ENCODE measurements at regions not wholly inside any gene's neighbourhood (a gene's known extent, or its start where the extent isn't known, plus 50 kb on each side); places are given as distances from the start of the nearest gene placed in this dataset.

DNA sequence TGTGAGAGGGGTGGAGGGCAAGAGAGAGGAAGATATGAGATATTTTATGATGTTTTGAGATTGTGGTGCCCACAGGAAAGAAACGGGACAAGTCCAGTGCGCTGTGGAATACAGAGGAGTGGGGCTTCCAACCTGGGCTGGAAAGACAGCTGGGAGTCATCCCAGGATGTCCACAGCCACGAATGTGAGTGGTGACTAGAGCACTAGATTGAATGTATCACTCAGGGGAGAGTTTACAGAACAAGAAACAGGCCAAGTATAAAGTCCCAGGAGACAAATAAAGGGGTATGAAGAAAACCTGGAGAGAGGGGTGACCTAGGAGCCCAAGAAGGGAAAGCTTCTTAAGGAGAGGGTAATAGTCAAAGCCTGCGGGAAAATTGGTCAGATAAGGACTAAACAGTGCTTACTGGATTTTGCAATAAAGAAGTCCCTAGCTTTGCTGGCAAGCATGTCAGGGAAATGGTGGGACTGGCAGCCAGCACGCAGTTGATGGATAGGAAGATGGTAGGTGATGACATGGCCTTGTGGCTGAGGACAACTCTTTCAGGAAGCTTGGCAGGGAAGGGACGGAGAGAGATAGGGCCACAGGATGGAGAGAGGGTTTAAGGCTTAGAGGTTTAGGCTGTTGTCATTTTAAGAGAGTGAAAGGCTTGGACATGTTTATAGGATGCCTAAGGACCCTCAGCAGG is 114.5 kb downstream of the AXIN2 start:
- H3K9me3 ChIP-seq = no peaks in the 10 kb centered on the region
- no peak overlapping the region for H3K4me3 ChIP-seq
- H3K27me3 ChIP-seq = no peaks in the 10 kb centered on the region
- no peak for TF ChIP-seq POLR2A (IDR thresholded peaks at IDR 0.05)
- TF ChIP-seq, protein P1, sequence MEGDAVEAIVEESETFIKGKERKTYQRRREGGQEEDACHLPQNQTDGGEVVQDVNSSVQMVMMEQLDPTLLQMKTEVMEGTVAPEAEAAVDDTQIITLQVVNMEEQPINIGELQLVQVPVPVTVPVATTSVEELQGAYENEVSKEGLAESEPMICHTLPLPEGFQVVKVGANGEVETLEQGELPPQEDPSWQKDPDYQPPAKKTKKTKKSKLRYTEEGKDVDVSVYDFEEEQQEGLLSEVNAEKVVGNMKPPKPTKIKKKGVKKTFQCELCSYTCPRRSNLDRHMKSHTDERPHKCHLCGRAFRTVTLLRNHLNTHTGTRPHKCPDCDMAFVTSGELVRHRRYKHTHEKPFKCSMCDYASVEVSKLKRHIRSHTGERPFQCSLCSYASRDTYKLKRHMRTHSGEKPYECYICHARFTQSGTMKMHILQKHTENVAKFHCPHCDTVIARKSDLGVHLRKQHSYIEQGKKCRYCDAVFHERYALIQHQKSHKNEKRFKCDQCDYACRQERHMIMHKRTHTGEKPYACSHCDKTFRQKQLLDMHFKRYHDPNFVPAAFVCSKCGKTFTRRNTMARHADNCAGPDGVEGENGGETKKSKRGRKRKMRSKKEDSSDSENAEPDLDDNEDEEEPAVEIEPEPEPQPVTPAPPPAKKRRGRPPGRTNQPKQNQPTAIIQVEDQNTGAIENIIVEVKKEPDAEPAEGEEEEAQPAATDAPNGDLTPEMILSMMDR (IDR thresholded peaks at IDR 0.05) = no peak
- no peak for TF ChIP-seq EP300 (IDR thresholded peaks at IDR 0.05)
- DNase-seq = no peak
- H3K36me3 ChIP-seq = no peaks in the 10 kb centered on the region
- intact Hi-C loops (cut with DNase I) = no loop called here
- no peak overlapping the region for H3K27ac ChIP-seq
- no peaks in the 10 kb centered on the region for H3K4me1 ChIP-seq (ENCODE audit: insufficient read depth)
- WGBS, 3 donors = 79 to 81% (median 80%) methylated on average over 6 of the region's 6 CpGs

DNA sequence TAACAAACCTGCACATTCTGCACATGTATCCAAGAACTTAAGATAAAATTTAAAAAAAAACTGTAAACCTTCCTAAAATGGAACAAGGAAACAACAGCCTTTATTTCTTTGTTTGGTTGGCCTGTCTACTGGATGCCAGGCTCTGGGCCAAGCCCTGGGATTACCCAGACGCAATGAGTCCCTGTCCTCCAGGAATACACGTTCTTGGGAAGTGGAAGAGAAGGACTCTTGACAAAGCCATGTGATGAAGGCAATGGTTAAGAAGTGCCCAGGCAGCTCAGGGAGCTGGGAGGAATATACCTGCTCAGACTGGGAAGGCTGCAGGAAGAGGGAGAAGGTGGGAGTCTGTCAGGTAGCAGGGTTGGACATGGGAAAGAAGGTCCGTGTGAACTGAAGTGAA is 115.4 kb downstream of the AXIN2 start:
- WGBS, 3 donors = 74 to 84% (median 80%) methylated on average over 3 of the region's 3 CpGs
- no peak for DNase-seq
- no peaks in the 10 kb centered on the region for H3K36me3 ChIP-seq
- no peaks in the 10 kb centered on the region for H3K9me3 ChIP-seq
- TF ChIP-seq, protein P1 (IDR thresholded peaks at IDR 0.05) = no peak
- TF ChIP-seq EP300 (IDR thresholded peaks at IDR 0.05) = no peak
- no peak for TF ChIP-seq POLR2A (IDR thresholded peaks at IDR 0.05)
- intact Hi-C loops (cut with DNase I) = no loop called here
- H3K4me1 ChIP-seq (ENCODE audit: insufficient read depth) = no peaks in the 10 kb centered on the region
- no peak overlapping the region for H3K27ac ChIP-seq
- H3K4me3 ChIP-seq = no peak overlapping the region
- no peaks in the 10 kb centered on the region for H3K27me3 ChIP-seq

DNA sequence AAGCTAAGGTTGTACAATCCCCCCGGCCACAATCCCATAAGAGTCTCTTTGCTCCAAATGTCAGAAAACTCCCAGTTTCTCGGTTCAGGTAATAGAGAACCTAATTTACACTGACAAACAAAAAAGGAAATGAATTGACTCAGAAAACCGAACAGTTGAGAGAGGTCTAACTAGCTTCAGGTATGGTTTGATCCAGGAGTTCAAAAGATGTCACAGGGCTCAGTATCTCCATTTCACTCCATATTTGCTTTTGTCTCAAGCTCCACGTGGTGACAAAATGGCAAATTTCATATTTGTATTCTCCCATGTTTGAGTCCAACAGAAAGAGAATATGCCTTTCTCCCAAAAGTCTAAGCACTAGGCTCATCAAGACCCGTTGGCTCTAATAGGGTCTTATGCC is 117.4 kb downstream of the AXIN2 start:
- Histone ChIP-seq H3K4me1 (ENCODE audit: insufficient read depth) (no peaks in the 10 kb centered on the region), H3K27ac (no peak overlapping the region), H3K27me3 (no peaks in the 10 kb centered on the region), H3K9me3 (no peaks in the 10 kb centered on the region), H3K36me3 (no peaks in the 10 kb centered on the region), H3K4me3 (no peak overlapping the region)
- intact Hi-C loops (cut with DNase I) = loop anchor here in 1 of 4 donors (5.0 kb wide), 1 partner anchor 1017 kb away; no protein-coding TSS in a partner anchor
- WGBS, 3 donors = 88 to 95% (median 92%) methylated on average over 5 of the region's 5 CpGs
- DNase-seq = no peak
- TF ChIP-seq POLR2A (IDR thresholded peaks at IDR 0.05) (no peak), EP300 (IDR thresholded peaks at IDR 0.05) (no peak)
- TF ChIP-seq, protein P1 (IDR thresholded peaks at IDR 0.05) = no peak

DNA sequence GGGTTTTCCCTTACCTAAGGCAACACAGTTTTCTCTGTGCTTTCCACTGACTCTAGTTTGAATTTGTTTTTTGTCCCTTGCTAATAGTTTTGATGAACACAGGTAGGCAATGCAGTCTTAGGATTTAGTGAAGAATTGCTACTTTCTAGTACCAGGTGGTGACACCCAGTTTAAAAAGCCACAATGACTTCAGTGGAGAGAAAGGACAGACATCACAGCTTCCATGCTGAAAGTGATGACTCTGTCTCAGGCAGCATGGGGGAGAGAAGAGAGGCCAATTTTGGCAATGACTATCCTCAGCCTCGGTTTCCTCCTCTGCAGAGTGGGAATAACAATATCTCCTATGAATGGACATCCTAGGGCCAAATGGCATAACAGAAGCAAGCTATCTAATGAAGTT is 118.8 kb downstream of the AXIN2 start:
- Histone ChIP-seq H3K4me3 (no peak overlapping the region), H3K27ac (no peak overlapping the region), H3K27me3 (no peaks in the 10 kb centered on the region), H3K9me3 (no peaks in the 10 kb centered on the region), H3K4me1 (ENCODE audit: insufficient read depth) (no peaks in the 10 kb centered on the region), H3K36me3 (no peaks in the 10 kb centered on the region)
- TF ChIP-seq, protein P1 (IDR thresholded peaks at IDR 0.05) = no peak
- no peak for TF ChIP-seq EP300 (IDR thresholded peaks at IDR 0.05)
- no peak for TF ChIP-seq POLR2A (IDR thresholded peaks at IDR 0.05)
- WGBS, 3 donors = 84 to 96% (median 88%) methylated on average over 1 of the region's 1 CpG
- intact Hi-C loops (cut with DNase I) = loop anchor here in 1 of 4 donors (5.0 kb wide), 1 partner anchor 1015 kb away; no protein-coding TSS in a partner anchor
- DNase-seq = no peak

Measured in ovary (tissue), 7 donors.